HG03378 (cell line): ENCODE measurements at regions not wholly inside any gene's neighbourhood (a gene's known extent, or its start where the extent isn't known, plus 50 kb on each side); places are given as distances from the start of the nearest gene placed in this dataset.
"Not testable (repeated sequence)": the region's sequence is repeated elsewhere in the genome, so short reads cannot be mapped to it uniquely, and the experiment has no call there.

Experiments
- ATAC-seq: cut with Tn5 transposase; IDR thresholded peaks from one replicate; pipeline ENCODE4 v1.9.1; 2021; ENCODE audit warnings: mild to moderate bottlenecking, moderate library complexity; ENCODE audit not compliant: unreplicated experiment

- ATAC-seq = no peak
Observed at GRCh38 chr6:145119081-145119480, 616.2 kb downstream of the EPM2A start.

- ATAC-seq = no peak
Observed at GRCh38 chr6:145132709-145133108, 602.6 kb downstream of the EPM2A start.

- ATAC-seq = no peak
Observed at GRCh38 chr6:145135702-145136101, 599.6 kb downstream of the EPM2A start.

- ATAC-seq = no peak
Observed at GRCh38 chr6:145137425-145137824, 597.9 kb downstream of the EPM2A start.

GRCh38 chr6:145138469-145139139 is 596.7 kb downstream of the EPM2A start:
- ATAC-seq = no peak

- ATAC-seq = no peak
Observed at GRCh38 chr6:145139140-145139850, 596.0 kb downstream of the EPM2A start.

- ATAC-seq = no peak
Observed at GRCh38 chr6:145139895-145140294, 595.4 kb downstream of the EPM2A start.

GRCh38 chr6:145141572-145141971 is 593.7 kb downstream of the EPM2A start:
- no peak for ATAC-seq

- ATAC-seq = no peak
Observed at GRCh38 chr6:145142958-145143357, 592.4 kb downstream of the EPM2A start.

GRCh38 chr6:145143379-145143778 is 591.9 kb downstream of the EPM2A start:
- no peak for ATAC-seq

GRCh38 chr6:145147559-145147958 is 587.8 kb downstream of the EPM2A start:
- no peak for ATAC-seq

- peak; percentile 85 for ATAC-seq
Observed at GRCh38 chr6:145147981-145148749, 587.2 kb downstream of the EPM2A start.

- no peak for ATAC-seq
Observed at GRCh38 chr6:145148776-145149175, 586.5 kb downstream of the EPM2A start.

GRCh38 chr6:145151624-145152023 is 583.7 kb downstream of the EPM2A start:
- ATAC-seq = no peak

GRCh38 chr6:145153495-145153894 is 581.8 kb downstream of the EPM2A start:
- no peak for ATAC-seq

GRCh38 chr6:145155411-145155810 is 579.9 kb downstream of the EPM2A start:
- ATAC-seq = no peak

- no peak for ATAC-seq
Observed at GRCh38 chr6:145155873-145156782, 579.2 kb downstream of the EPM2A start.

GRCh38 chr6:145158636-145159035 is 576.7 kb downstream of the EPM2A start:
- not testable (repeated sequence) for ATAC-seq

GRCh38 chr6:145159921-145160320 is 575.4 kb downstream of the EPM2A start:
- ATAC-seq = no peak

GRCh38 chr6:145161501-145161900 is 573.8 kb downstream of the EPM2A start:
- ATAC-seq = no peak

GRCh38 chr6:145169726-145170224 is 565.5 kb downstream of the EPM2A start:
- ATAC-seq = no peak
